B cell (primary cell): ENCODE measurements at regions not wholly inside any gene's neighbourhood (a gene's known extent, or its start where the extent isn't known, plus 50 kb on each side); places are given as distances from the start of the nearest gene placed in this dataset.

ENCODE experiments used
- EZH2 ChIP-seq: IDR thresholded peaks from 2 replicates; pipeline ENCODE4 v1.6.1; 2012; ENCODE audit warnings: borderline replicate concordance, low read depth, mild to moderate bottlenecking, moderate library complexity, low read length; ENCODE audit not compliant: insufficient read depth, poor library complexity, severe bottlenecking
- TF ChIP-seq, protein P1 (sequence below): fragments of 200-600 bp; IDR thresholded peaks from one replicate; pipeline ENCODE4 v1.8.0; 2022; ENCODE audit warnings: antibody characterized with exemption, mild to moderate bottlenecking

- no peak for TF ChIP-seq EZH2
- TF ChIP-seq, protein P1, sequence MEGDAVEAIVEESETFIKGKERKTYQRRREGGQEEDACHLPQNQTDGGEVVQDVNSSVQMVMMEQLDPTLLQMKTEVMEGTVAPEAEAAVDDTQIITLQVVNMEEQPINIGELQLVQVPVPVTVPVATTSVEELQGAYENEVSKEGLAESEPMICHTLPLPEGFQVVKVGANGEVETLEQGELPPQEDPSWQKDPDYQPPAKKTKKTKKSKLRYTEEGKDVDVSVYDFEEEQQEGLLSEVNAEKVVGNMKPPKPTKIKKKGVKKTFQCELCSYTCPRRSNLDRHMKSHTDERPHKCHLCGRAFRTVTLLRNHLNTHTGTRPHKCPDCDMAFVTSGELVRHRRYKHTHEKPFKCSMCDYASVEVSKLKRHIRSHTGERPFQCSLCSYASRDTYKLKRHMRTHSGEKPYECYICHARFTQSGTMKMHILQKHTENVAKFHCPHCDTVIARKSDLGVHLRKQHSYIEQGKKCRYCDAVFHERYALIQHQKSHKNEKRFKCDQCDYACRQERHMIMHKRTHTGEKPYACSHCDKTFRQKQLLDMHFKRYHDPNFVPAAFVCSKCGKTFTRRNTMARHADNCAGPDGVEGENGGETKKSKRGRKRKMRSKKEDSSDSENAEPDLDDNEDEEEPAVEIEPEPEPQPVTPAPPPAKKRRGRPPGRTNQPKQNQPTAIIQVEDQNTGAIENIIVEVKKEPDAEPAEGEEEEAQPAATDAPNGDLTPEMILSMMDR, result no peak
Observed at GRCh38 chr5:89917112-89917511, 492.4 kb downstream of the CETN3 start.
